ENCODE measurements at regions not wholly inside any gene's neighbourhood (a gene's known extent, or its start where the extent isn't known, plus 50 kb on each side); places are given as distances from the start of the nearest gene placed in this dataset.

- no peak for TF ChIP-seq CTCF (IDR thresholded peaks at IDR 0.05 in 8 of 11, conservative IDR thresholded peaks at IDR 0.05 in 3 of 11)
- no peak for TF ChIP-seq POLR2A (IDR thresholded peaks at IDR 0.05)
- no peak for TF ChIP-seq POLR2AphosphoS5 (IDR thresholded peaks at IDR 0.05)
Observed at GRCh38 chr6:4270776-4271175, 135.4 kb upstream of the ECI2 start.

All from spleen (tissue), 7 donors.